Thoracic aorta (tissue), 2 donors: ENCODE measurements at regions not wholly inside any gene's neighbourhood (a gene's known extent, or its start where the extent isn't known, plus 50 kb on each side); places are given as distances from the start of the nearest gene placed in this dataset.
A peak's percentile ranks its signal among the peaks of the same experiment; 100 is the strongest.

Experiments
- ATAC-seq: fragments of 150-250 bp; one replicate; pipeline ENCODE4 v1.8.0; 2017; ENCODE audit warnings: low read depth; ENCODE audit not compliant: insufficient number of reproducible peaks, low FRiP score
- DNase-seq: peaks from one replicate; pipeline ENCODE4 v3.0.0-alpha.2; 2020; ENCODE audit warnings: low spot score
- H3K27ac ChIP-seq, 2 donors: fragments of 200-600 bp; sonication (generic); 1 replicate in 1 of 2; 2 replicates in 1 of 2; pipeline ENCODE4 v1.5.1; 2016; ENCODE audit warnings: mild to moderate bottlenecking in 2 of 2, moderate library complexity in 2 of 2
- H3K27me3 ChIP-seq: fragments of 200-600 bp; sonication (generic); replicated peaks from 2 replicates; pipeline ENCODE4 v1.6.0; 2016; ENCODE audit warnings: mild to moderate bottlenecking; ENCODE audit not compliant: insufficient read depth
- H3K36me3 ChIP-seq: fragments of 200-600 bp; sonication (generic); one replicate; pipeline ENCODE4 v1.5.1; 2016
- H3K4me1 ChIP-seq, 2 donors: fragments of 200-600 bp; sonication (generic); 1 replicate in 1 of 2; 2 replicates in 1 of 2; pipeline versions ENCODE4 v1.5.1 to v1.6.0; 2016; ENCODE audit warnings: low read depth in 2 of 2, mild to moderate bottlenecking in 1 of 2; ENCODE audit not compliant: control insufficient read depth in 1 of 2
- H3K4me3 ChIP-seq: fragments of 200-600 bp; sonication (generic); 2 replicates; pipeline ENCODE4 v1.5.1; 2016; ENCODE audit warnings: mild to moderate bottlenecking
- H3K9me3 ChIP-seq: fragments of 200-600 bp; sonication (generic); 2 replicates; pipeline ENCODE4 v1.5.1; 2016
- CTCF ChIP-seq: fragments of 200-600 bp; sonication (generic); IDR thresholded peaks from one replicate; pipeline ENCODE4 v1.5.1; 2019; ENCODE audit warnings: antibody characterized with exemption

GRCh38 chr17:77645072-77646045 is 313.1 kb upstream of the TNRC6C start:
- ATAC-seq (no peak), DNase-seq (no peak)
- Histone ChIP-seq H3K4me1 (peaks cover 0 to 8% of the 10 kb centered on the region in 2 donors), H3K9me3 (no peaks in the 10 kb centered on the region), H3K4me3 (peak overlapping the region; percentile 55), H3K27me3 (no peaks in the 10 kb centered on the region), H3K36me3 (no peaks in the 10 kb centered on the region), H3K27ac (no peak overlapping the region)
- TF ChIP-seq CTCF: no peak

- no peak for TF ChIP-seq CTCF
- no peaks in the 10 kb centered on the region for H3K27me3 ChIP-seq
- H3K4me3 ChIP-seq: peak overlapping the region; percentile 55
- no peak overlapping the region for H3K27ac ChIP-seq
- DNase-seq: no peak
- peaks cover 0 to 8% of the 10 kb centered on the region in 2 donors for H3K4me1 ChIP-seq
- H3K9me3 ChIP-seq: no peaks in the 10 kb centered on the region
- no peaks in the 10 kb centered on the region for H3K36me3 ChIP-seq
- no peak for ATAC-seq
Observed at GRCh38 chr17:77646046-77646430, 312.5 kb upstream of the TNRC6C start.

GRCh38 chr17:77647531-77647930 is 311.0 kb upstream of the TNRC6C start:
- Histone ChIP-seq H3K4me3 (no peak overlapping the region), H3K36me3 (no peaks in the 10 kb centered on the region), H3K9me3 (no peaks in the 10 kb centered on the region), H3K27me3 (no peaks in the 10 kb centered on the region), H3K27ac (no peak overlapping the region), H3K4me1 (peaks cover 0 to 8% of the 10 kb centered on the region in 2 donors)
- no peak for TF ChIP-seq CTCF
- ATAC-seq (no peak), DNase-seq (no peak)

- Histone ChIP-seq H3K36me3 (no peaks in the 10 kb centered on the region), H3K27me3 (no peaks in the 10 kb centered on the region), H3K4me3 (no peak overlapping the region), H3K9me3 (no peaks in the 10 kb centered on the region), H3K4me1 (peaks cover 0 to 8% of the 10 kb centered on the region in 2 donors), H3K27ac (no peak overlapping the region)
- no peak for DNase-seq
- no peak for TF ChIP-seq CTCF
- no peak for ATAC-seq
Observed at GRCh38 chr17:77649717-77650211, 308.7 kb upstream of the TNRC6C start.

GRCh38 chr17:77651988-77652387 is 306.5 kb upstream of the TNRC6C start:
- H3K4me1 ChIP-seq: no peaks in the 10 kb centered on the region
- H3K36me3 ChIP-seq: no peaks in the 10 kb centered on the region
- H3K9me3 ChIP-seq: no peaks in the 10 kb centered on the region
- ATAC-seq (no peak), DNase-seq (no peak)
- H3K27me3 ChIP-seq: no peaks in the 10 kb centered on the region
- no peak for TF ChIP-seq CTCF
- no peak overlapping the region for H3K27ac ChIP-seq
- H3K4me3 ChIP-seq: no peak overlapping the region
